Fibroblast of mammary gland (primary cell): ENCODE measurements at regions not wholly inside any gene's neighbourhood (a gene's known extent, or its start where the extent isn't known, plus 50 kb on each side); places are given as distances from the start of the nearest gene placed in this dataset.
A peak's percentile ranks its signal among the peaks of the same experiment; 100 is the strongest.

Source experiments
- DNase-seq: peaks from one replicate; pipeline ENCODE4 v3.0.0-alpha.2; 2010; ENCODE audit warnings: low read depth
- H3K4me3 ChIP-seq: 2 replicates; pipeline ENCODE4 v1.5.1; 2011; ENCODE audit warnings: low read depth, mild to moderate bottlenecking, low read length, moderate library complexity; ENCODE audit not compliant: control insufficient read depth
- TF ChIP-seq, protein P1 (sequence below): conservative IDR thresholded peaks from 2 replicates; pipeline ENCODE4 v1.5.1; 2011; ENCODE audit warnings: low read depth, low read length, inconsistent platforms; ENCODE audit not compliant: control insufficient read depth, insufficient read depth

DNA sequence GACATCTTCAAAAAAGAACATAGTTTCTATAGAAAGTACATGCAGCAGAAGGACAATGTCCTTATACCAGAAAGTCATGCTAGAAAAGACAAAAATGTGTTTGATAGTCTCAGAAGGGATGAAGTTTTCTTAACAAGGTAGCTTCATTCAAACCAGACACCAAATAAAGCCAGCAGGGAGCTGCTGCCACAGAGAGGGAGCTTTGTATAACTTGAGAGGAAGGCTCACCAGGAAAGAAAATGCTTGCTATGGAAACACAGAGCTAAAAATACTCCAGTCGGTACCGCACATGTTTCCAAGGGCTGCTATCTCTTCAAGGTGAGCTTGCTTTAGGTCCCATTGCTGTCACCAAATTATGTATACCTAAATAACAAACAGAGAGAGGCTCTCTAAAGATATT is 1074.8 kb upstream of the ALCAM start:
- TF ChIP-seq, protein P1, sequence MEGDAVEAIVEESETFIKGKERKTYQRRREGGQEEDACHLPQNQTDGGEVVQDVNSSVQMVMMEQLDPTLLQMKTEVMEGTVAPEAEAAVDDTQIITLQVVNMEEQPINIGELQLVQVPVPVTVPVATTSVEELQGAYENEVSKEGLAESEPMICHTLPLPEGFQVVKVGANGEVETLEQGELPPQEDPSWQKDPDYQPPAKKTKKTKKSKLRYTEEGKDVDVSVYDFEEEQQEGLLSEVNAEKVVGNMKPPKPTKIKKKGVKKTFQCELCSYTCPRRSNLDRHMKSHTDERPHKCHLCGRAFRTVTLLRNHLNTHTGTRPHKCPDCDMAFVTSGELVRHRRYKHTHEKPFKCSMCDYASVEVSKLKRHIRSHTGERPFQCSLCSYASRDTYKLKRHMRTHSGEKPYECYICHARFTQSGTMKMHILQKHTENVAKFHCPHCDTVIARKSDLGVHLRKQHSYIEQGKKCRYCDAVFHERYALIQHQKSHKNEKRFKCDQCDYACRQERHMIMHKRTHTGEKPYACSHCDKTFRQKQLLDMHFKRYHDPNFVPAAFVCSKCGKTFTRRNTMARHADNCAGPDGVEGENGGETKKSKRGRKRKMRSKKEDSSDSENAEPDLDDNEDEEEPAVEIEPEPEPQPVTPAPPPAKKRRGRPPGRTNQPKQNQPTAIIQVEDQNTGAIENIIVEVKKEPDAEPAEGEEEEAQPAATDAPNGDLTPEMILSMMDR, result no peak
- DNase-seq, result peak; percentile 11
- H3K4me3 ChIP-seq, result no peak overlapping the region

DNA sequence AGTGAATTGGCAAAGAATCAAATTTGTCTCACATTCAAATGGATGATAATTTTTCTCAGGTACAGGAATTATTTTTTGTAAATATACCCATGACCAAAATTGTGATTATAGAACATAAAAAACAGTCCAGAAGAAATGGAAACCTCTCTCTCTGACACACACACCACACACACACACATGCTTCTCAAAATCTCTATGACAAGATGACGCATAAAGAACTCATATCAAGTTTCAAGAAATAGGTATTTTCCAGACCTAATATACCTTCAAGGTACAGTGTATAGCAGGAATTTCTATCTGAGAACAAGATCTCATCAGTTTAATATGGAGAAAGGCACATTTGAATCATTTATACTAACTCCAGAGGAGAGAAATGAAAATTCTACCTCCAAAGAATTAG is 1069.1 kb upstream of the ALCAM start:
- H3K4me3 ChIP-seq, result no peak overlapping the region
- TF ChIP-seq, protein P1, result no peak
- no peak for DNase-seq

- DNase-seq, result no peak
These were observed 1068.0 kb upstream of the ALCAM start for GRCh38 chr3:104298662-104299061.

GRCh38 chr3:104316118-104316517 is 1050.6 kb upstream of the ALCAM start:
- H3K4me3 ChIP-seq, result no peak overlapping the region
- TF ChIP-seq, protein P1, result no peak
- DNase-seq, result no peak

More at GRCh38 chr3:104298662-104299061, 1068.0 kb upstream of the ALCAM start:
- TF ChIP-seq, protein P1, result no peak
- no peak overlapping the region for H3K4me3 ChIP-seq

DNA sequence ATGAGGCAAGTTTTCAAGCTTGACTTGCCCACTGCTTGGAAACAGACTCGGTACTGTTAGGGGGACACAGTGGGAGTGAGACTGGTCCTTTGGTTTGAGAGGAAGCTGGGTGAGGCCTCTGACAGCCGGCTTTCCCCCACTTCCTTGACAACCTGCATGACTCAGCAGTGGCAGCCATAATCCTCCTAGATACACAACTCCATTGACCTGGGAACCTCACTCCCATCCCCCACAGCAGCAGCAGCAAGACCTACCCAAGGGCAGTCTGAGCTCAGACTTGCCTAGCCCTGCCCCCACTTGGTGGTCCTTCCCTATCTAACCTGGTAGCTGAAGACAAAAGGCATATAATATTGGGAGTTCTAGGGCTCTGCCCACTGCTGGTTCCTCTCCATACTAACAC is 1043.5 kb upstream of the ALCAM start:
- no peak for DNase-seq
- TF ChIP-seq, protein P1, result no peak
- no peak overlapping the region for H3K4me3 ChIP-seq

DNA sequence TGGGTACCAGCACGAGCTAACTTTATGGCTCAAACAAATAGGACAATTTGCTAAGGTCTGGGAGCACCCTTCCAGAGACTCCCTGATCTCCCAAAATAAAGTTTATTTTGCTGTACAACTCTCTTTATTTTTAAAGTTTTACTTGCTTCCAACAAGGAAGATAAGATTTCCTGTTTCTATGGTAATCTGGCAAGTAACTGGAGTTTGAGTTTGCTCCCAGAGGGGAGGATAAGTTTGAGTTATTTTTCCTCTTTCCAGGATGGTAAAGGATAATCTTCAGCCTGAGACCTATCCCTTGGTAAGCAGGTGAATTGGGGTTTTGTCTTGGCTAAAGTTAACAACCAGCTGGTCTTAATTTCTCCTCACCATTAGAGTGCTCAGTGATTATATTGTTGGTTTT is 1019.4 kb upstream of the ALCAM start:
- H3K4me3 ChIP-seq, result no peak overlapping the region
- TF ChIP-seq, protein P1, result no peak
- no peak for DNase-seq

- TF ChIP-seq, protein P1, result no peak
- DNase-seq, result no peak
- no peak overlapping the region for H3K4me3 ChIP-seq
These were observed 1016.9 kb upstream of the ALCAM start for GRCh38 chr3:104349836-104350235.
